HG03025 (cell line): ENCODE measurements at regions not wholly inside any gene's neighbourhood (a gene's known extent, or its start where the extent isn't known, plus 50 kb on each side); places are given as distances from the start of the nearest gene placed in this dataset.
"Not testable (repeated sequence)": the region's sequence is repeated elsewhere in the genome, so short reads cannot be mapped to it uniquely, and the experiment has no call there.

Source experiments
- ATAC-seq: cut with Tn5 transposase; IDR thresholded peaks from one replicate; pipeline ENCODE4 v1.9.1; 2021; ENCODE audit warnings: mild to moderate bottlenecking, moderate library complexity; ENCODE audit not compliant: unreplicated experiment, low FRiP score

DNA sequence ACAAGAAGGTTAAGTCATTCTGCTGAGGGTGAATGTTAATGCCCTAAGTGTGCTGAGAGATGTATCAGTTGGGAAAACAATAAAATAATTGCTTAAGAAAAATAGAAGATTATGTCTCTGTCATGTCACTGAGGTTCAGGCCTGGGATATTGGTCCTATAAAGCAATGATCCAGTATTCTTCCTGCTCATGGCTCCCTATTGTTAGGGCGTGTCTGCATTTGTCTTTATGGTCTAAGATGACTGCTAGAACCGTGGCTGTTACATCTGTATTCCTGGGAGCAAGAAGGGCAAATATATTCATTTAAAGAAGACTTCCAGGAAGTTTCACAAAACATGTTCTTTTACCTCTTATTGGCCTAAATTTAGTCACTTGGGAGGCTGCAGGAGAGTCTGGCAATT, 125.0 kb downstream of the KCNE4 start:
- no peak for ATAC-seq

DNA sequence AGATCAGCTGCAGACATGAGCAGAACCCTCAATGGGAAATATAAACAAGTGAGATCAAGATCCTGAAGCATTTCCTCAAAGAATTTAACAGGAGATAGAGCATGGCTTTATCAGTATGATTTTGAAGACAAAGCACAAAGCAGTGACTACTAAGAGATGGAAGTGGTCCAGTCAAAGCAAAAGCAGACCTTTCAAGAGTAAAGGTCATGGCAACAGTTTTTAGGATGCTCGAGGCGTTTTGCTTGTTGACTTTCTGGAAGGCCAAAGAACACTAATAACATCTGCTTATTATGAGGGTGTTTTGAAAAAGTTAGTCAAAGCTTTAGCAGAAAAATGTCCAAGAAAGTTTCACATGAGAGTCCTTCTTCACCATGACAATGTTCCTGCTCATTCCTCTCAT, 128.5 kb downstream of the KCNE4 start:
- ATAC-seq, result no peak

DNA sequence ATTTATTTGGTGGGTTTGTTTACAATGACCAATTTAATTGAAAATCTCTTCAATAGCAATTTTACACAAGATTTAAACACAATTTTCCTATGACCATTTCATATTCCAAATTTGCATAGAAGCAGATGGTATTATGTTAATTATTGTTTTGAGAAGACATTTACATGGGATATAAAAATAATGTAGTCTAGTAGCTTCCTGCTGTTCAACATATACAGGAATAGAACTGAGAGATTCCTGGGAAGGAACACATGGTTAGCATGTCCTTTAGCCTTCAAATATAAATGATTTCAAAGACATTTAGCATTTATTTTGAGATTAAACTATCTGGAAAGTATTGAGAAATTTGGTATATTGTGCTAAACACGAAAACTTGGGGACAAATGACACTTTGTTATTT, 129.6 kb downstream of the KCNE4 start:
- no peak for ATAC-seq

DNA sequence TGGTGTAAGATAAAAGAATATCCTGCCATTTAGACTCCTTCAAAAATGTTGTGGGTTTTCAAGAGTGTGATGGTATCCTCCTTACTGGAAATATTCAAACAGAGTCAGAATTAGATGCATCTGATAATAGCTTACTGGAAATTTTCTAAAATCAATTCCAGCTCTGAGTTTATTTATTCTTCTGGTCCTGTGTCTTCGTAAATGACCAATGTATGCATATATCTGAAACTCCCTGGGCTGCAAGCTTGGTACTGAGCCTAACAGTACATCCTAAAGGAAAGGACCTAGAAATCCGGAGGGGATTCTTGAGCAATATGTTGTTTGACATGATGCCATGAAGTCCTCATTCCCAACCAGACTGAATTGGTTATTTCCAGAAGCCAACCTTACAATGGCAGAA, 130.4 kb downstream of the KCNE4 start:
- no peak for ATAC-seq

DNA sequence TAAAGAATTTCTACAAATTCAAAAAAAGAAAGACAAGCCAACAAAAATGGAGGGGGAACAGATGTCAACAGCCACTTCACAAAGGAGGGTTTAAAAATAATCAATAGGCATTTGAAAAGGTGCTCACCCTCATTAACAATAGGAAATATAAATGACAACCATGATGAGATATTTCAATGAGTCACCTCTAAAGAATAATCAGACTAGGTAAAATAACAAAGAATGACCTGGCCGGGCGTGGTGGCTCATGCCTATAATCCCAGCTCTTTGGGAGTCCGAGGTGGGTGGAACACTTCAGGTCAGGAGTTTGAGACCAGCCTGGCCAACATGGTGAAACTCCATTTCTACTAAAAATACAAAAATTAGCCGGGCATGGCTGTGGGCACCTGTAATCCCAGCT, 133.6 kb downstream of the KCNE4 start:
- no peak for ATAC-seq

DNA sequence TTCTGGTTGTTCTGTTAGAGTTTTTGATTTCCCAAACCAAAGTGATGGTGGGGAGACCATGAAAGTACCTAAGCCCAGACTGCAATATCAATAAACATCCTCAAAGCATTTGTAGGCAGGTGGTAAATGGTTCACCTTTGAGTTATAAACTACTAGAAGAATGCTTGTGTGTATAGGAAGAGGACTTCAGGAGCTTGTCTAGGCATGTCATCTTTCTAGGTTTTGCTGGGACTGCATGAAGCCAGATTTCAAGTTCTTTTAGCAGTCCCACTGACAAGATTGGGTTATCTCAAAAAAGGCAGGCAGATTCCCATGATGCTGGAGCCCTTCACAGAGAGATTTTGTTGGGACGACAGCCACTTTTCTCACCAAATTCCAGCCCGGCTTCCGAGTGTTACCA, 135.3 kb downstream of the KCNE4 start:
- ATAC-seq, result no peak

DNA sequence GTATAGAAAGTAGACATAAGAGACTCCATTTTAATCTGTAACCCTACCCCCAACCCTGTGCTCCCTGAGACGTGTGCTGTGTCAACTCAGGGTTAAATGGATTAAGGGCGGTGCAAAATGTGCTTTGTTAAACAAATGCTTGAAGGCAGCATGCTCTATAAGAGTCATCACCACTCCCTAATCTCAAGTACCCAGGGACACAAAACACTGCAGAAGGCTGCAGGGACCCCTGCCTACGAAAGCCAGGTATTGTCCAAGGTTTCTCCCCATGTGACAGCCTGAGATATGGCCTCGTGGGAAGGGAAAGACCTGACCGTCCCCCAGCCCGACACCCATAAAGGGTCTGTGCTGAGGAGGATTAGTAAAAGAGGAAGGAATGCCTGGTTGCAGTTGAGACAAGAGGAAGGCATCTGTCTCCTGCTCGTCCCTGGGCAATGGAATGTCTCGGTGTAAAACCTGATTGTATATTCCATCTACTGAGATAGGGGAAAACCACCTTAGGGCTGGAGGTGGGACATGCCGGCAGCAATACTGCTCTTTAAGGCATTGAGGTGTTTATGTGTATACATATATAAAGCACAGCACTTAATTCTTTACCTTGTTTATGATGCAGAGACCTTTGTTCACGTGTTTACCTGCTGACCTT, 138.7 kb downstream of the KCNE4 start:
- ATAC-seq, result not testable (repeated sequence)

DNA sequence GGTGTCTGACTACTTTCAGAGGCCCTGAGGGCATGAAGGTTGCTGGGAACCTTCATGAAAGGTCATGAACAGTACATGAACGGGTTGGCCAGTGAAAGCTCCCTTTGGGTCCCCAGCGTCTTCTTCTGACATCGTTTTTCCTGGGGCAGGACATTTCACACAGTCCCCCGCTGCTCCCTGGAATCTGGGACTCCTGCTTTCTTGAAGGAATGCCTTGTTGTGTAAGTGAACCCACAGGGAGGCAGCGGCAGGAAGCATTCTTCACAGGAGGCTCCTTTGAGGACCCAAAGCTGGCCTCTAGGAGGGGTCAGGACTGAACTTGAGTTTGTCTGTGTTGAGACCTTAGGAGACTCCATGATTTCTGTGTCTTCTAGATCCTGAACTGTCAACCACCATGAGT, 144.3 kb downstream of the KCNE4 start:
- no peak for ATAC-seq

DNA sequence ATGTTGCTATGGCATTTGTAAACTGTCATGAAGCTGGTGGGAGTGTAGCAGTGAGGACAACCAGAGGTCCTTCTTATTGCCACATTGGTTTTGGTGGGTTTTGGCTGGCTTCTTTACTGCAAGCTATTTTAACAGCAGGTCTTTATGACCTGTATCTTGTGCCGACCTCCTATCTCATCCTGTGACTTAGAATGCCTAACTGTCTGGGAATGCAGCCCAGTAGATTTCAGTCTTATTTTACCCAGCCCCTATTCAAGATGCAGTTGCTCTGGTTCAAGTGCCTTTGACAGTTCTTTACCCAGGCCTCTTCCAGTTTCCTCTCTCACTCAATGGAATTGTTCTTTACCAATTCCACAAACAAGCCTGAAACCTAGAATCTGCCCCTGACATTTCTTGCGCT, 145.1 kb downstream of the KCNE4 start:
- ATAC-seq, result no peak

DNA sequence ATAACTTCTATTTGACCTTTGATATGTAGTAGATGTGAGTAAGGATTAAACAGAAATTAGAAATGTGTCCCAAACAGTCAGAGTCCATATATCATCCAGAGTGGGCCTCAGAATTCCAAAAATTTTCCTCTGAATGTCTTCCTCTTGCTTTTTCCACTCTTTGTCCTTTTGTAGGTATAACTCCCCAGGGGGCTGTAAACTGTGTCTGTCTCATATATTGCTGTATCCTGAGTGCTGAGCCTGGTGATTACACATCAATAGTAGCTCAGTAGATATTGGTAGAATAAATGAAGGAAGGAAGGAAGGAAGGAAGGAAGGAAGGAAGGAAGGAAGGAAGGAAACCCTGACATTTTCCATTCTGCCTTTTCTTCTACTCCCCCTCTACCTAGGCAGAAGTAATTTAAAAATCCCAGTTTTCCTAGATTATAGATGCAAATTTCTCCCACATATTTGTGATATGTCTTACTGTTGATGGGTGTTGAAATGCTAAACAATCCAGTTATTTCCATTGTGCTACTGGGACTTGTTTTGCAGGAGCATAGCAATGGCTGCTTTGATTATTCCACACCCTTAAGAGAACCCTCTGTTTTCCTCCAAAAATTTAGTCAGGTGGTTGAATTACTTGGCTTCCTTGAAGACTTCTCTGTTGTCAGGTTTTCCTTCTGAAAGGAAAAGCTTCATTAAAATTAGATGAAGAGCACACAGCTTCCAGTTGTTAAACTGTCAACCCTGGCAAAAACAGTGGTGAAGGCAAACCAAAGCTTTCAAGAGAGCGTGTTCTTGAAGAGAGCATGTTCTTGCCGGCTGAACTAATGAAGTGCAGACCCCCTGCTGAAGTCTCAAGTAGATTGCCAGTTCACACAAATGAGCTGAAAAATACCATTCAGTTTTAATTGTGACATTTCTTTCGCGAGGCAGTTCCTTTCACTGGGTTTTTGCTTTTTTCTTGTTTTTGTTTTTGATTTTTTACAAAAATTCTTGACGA, 147.8 kb downstream of the KCNE4 start:
- ATAC-seq, result no peak

DNA sequence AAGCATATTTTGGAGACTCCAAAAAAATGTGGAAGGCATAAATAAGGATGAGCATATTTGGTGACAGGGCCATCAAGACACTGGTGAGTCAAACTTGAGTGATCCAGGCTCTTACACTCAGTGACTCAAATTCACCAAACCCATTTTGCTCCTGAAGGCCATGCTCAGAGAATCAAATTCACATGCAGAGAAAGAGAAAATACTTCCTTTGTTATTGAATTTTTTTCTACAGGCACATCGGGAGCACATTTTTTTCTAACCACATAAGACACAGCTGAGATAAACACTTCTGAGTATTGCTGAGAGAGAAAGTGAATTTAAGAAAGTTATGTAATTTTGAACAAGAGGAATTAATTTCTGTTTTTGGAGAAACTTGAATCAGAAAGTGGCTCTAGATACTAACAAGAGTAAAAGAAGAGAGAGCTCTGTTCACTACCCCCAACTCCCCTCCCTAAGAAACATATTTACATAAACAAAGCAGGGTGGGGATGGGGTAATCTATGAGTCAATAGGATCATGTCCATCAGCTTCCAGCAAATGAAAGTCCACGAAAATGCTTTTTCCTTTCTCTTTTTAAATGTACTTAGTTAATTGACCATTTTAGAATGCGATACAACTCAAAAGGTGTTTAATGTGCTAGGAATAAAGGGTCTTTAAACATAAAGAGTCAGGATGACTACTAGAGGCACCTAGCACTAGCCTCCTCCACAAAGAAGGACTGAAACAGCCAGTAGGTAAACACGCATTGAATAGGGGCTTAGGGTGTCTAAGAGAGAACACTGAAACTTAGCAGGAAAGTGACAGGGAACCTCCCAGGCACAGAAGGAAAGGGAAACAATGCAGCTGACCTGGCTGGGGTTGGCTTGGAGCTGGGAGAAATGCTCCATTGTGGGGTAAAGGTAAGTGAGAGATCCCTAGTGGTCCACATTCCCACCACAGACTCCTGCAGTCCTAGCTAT, 152.3 kb downstream of the KCNE4 start:
- ATAC-seq, result no peak

DNA sequence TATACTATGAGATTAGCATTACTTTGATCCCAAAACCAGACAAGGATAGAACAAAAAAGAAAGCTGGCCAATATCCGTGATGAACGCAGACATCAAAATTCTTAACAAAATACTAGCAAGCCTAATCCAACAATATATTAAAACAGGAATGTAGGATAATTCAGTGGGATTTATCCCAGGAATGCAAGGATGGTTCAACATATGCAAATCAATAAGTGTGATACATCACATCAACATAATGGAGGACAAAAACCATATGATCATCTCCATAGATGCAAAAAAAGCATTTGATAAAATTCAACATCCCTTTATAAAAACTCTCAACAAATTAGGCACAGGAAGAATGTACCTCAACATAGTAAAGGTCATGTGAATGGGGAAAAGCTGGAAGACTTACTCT, 158.5 kb downstream of the KCNE4 start:
- ATAC-seq, result no peak

DNA sequence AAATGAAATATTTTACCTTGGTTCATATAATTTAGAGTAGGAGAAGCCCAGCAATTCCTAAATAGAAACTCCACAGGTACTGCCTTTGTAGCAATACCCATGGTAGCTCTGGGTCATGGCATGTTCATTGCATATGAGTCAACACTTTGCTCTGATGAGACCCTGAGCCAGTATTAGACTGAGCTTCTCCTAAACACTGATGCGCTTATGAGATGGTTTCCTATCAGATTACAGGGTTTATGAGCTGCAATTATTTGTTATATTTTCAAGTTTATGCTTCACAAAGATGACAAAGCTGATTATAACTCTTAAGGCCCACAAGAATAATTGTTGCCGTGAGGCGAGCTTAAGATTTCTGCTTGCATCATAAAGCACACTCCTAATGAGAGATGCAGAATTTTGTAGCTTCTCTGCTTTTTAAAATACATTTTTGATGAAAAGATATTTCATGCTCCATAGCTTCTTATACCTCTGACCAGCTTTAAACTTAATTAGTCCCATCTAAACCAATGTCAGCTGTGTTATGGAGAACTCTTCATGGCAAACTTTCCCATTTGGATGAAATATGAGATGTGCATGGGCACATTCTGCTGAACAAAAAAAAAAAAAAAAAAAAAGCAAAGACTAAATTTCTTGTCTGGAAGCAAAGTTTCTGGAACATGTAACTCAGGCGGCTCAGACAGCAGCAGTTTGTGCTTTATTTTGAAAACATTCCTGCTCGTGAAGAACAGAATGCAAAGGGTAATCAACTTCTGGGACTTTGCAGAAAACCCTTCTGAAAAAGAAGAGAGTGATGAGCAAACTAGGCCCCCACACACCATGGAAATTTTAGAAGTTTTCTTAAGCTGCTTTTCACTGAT, 162.6 kb downstream of the KCNE4 start:
- no peak for ATAC-seq

DNA sequence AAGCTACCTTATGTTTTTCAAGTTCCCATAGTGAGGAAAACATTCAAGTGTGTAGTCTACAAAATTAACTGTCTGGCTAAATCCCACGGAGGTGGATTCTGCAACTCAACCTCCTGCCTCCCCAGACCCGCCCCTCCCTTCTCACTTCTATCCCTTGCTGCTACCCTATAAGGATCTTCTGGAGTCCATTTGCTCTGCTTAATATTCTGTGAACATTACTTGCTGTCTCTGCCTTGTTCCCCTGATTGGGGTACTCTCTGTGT, 163.2 kb downstream of the KCNE4 start:
- ATAC-seq, result no peak

DNA sequence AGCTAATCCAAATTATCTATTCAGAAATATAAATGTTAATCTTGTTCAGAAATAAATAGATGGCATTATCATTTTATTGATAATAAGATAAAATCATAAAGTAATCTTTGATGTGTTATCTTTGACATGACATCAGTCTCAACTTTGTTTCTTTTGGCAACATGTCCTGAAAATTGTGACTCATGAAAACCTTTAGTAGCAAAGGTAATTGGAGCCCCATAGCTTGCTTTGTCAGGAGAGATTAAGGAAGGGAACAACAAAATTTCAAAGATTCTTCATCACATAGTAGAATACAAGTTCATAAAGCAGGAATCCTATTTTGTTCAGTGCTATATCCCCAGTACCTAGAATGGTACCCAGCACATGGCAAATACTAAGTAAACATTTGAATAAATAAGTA, 165.4 kb downstream of the KCNE4 start:
- ATAC-seq, result no peak

DNA sequence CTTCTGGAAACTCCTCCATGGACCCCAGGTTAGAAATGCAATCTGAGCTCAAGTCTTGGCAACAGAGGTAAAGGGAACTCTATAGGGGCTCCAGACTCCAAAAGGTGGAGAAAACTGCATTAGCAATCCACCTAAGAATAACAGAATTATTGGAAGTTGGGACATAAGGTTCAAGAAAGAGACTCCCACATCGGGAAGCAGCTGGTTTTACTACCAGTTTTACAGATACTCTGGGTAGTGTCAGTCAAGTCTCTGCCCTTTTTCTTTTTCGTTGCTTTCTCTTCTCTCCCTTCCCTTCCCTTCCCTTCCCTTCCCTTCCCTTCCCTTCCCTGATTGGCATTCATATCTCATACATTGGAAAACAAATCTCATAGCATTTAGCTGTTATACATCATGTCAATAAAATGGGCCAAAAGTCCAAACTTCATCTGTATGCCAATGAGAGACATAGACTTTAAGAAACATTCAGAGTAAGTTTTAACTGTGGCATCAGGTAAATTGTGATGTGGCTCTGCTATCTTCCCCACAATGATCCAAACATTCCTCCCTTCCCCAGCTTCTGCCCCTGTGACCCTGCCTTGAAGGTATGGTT, 166.7 kb downstream of the KCNE4 start:
- no peak for ATAC-seq

DNA sequence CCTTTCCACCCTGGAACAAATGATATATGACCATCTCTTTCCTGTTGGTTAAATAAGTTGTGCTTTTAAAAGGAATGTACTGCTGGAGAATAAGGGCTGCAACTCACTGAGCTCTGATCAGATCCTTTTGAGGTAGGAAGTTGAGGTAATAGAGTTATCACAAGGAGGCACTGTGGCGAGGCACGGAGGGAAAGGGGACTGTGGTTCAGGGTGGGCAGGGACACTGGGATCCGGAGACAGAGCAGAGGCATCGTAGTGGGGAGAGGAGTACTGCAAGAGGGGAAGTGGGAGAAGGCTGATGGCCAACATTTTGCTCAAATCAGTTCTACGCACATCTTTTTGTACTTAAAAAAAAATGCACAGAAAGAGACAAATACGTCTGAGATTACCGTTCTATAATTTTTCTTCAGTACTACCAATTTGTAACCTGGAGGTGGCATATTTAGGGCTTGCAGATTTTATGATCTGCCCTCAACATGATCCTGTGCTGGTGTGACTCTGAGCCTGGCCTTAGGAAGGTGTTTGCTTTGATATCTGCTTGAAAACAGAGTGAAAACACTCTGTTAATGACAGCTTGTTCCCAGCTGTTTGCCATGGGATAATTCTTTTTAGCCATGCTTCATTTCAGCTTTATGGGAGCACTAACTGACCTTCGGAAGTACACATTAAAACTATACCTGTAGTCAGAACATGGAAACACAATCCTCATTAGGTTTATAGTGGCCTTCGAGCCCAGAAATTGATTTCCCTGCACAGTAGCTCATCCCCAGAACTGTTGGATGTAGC, 168.1 kb downstream of the KCNE4 start:
- ATAC-seq, result no peak

DNA sequence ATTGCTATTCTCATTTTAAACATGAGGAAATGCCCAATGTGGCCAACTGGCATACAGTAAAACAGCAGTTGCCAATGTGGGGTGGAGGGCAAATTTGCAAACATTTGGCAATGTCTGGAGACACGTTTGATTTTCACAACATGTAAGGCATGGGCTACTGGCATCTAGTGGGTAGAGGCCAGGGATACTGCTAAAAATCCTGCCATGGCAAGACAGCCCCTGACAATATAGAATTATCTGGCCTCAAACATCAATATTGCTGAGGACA, 168.6 kb downstream of the KCNE4 start:
- no peak for ATAC-seq

DNA sequence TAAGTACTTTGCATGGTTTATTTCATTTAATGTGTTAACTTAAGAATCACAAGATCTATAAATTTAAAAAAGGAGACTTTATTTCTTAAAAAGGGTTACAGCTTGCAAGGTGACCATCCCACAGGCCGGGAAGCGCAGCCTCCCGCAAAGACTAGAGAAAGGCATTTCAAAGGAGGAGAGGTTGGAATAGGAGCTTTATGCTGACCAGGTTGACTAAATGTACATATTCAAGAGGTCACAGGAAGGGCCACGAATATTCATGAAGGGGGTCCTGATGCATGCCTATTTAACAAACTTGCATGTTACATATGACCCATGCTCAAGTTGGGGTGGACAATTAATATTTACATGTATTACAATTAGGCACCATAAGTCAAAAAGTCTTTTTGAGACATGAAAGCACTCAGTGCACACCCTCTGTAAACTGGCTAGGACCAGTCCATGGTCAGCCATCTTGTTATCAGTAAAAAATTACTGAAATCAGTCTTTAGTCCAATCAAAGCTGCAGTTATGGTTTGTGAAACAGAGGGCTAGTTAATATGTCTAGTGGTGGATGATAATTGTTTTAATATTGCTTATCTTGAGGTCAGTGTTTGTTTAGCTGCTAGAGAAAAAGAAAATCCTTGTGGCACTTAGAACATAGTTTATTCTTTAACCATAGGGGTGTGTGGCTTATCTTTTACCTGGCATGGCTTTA, 169.3 kb downstream of the KCNE4 start:
- ATAC-seq, result no peak
